Naive thymus-derived CD8-positive, alpha-beta T cell (primary cell): ENCODE measurements at regions not wholly inside any gene's neighbourhood (a gene's known extent, or its start where the extent isn't known, plus 50 kb on each side); places are given as distances from the start of the nearest gene placed in this dataset.
"Not testable (repeated sequence)": the region's sequence is repeated elsewhere in the genome, so short reads cannot be mapped to it uniquely, and the experiment has no call there.

Experiments
- ATAC-seq, 2 donors: fragments of 150-1000 bp; cut with Tn5 transposase in 1 of 2; sonication (Bioruptor Pico), chemical (Tn5 transposase) in 1 of 2; 1 replicate in 1 of 2; 2 replicates in 1 of 2; pipeline ENCODE4 v1.10.0; 2021; ENCODE audit warnings: mild to moderate bottlenecking in 2 of 2, moderate library complexity in 2 of 2
- POLR2A ChIA-PET: fragments of 350-600 bp; sonication (Branson Sonifier 250); formaldehyde crosslinking; loops from one replicate; lab custom pipeline; 2021; ENCODE audit warnings: antibody characterized with exemption; lab: Charles Lee
- DNase-seq, 10 donors: peaks; one replicate each; pipeline versions ENCODE4 v3.0.0 to v3.0.0-alpha.2; 2020 to 2022
- H3K27ac Mint-ChIP-seq, 10 donors: one replicate each; pipeline ENCODE4 v1.8.0; 2020 to 2022; ENCODE audit warnings: mild to moderate bottlenecking in 10 of 10, mixed read lengths in 10 of 10, moderate library complexity in 4 of 10, inconsistent platforms in 1 of 10
- H3K27me3 Mint-ChIP-seq, 5 donors: one replicate each; pipeline ENCODE4 v1.8.0; 2021 to 2022; ENCODE audit warnings: mixed read lengths in 5 of 5
- H3K36me3 Mint-ChIP-seq, 3 donors: one replicate each; pipeline ENCODE4 v1.8.0; 2020 to 2022; ENCODE audit warnings: mixed read lengths in 3 of 3, mild to moderate bottlenecking in 2 of 3, inconsistent platforms in 1 of 3
- H3K4me1 Mint-ChIP-seq, 4 donors: one replicate each; pipeline ENCODE4 v1.8.0; 2021 to 2022; ENCODE audit warnings: mixed read lengths in 4 of 4
- H3K4me3 Mint-ChIP-seq, 10 donors: one replicate each; pipeline ENCODE4 v1.8.0; 2020 to 2022; ENCODE audit warnings: mild to moderate bottlenecking in 10 of 10, mixed read lengths in 10 of 10, moderate library complexity in 6 of 10, inconsistent platforms in 1 of 10
- H3K9me3 Mint-ChIP-seq, 9 donors: one replicate each; pipeline ENCODE4 v1.8.0; 2020 to 2022; ENCODE audit warnings: mixed read lengths in 9 of 9, mild to moderate bottlenecking in 3 of 9, inconsistent platforms in 1 of 9, moderate library complexity in 1 of 9

DNA sequence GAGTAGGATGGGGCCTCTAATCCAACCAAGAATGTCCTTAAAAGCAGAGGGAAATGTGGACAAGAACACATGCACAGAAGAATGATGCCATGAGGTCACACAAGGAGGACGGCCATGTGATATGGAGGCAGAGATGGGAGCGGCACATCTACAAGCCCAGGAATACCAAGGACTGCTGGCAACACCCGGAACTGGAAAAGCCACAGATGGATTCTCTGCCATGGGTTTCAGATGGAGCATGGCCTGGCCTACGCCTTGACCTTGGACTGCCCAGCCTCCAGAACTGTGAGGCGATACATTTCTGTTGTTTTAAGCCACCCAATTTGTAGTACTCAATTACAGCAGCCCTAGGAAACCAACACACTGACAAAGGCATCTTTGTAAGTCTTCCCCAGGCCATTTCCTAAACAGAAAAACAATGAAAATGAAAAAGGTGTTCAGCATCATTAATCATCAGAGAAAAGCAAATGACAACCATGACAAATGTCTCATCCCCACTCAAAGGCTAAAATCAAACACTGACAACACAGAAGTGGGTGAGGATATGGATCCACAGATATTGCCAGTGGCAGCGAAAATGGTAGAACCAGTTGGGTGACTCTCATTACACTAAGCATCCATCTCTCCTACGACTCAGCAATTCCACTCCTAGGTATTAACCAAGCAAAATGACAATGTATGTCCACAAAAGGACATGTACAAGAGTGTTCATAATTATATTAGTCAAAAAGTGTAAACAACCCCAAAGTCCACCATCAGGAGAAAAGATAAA, 76.9 kb upstream of the CNEP1R1 start:
- Mint-ChIP-seq H3K27ac (no peak overlapping the region), H3K36me3 (no peaks in the 10 kb centered on the region), H3K4me1 (no peaks in the 10 kb centered on the region), H3K27me3 (peaks cover 10 to 20% (median 12%) of the 10 kb centered on the region in 5 donors), H3K9me3 (no peaks in the 10 kb centered on the region), H3K4me3 (no peak overlapping the region)
- ATAC-seq (no peak), DNase-seq (no peak)
- POLR2A ChIA-PET = no interaction called here

GRCh38 chr16:49951574-49952195, 73.3 kb upstream of the CNEP1R1 start:
- Mint-ChIP-seq H3K27ac (no peak overlapping the region), H3K4me3 (no peak overlapping the region), H3K27me3 (peaks cover 7 to 20% (median 10%) of the 10 kb centered on the region in 5 donors), H3K36me3 (no peaks in the 10 kb centered on the region), H3K4me1 (no peaks in the 10 kb centered on the region), H3K9me3 (no peaks in the 10 kb centered on the region)
- POLR2A ChIA-PET = no interaction called here
- ATAC-seq (no peak), DNase-seq (no peak)

DNA sequence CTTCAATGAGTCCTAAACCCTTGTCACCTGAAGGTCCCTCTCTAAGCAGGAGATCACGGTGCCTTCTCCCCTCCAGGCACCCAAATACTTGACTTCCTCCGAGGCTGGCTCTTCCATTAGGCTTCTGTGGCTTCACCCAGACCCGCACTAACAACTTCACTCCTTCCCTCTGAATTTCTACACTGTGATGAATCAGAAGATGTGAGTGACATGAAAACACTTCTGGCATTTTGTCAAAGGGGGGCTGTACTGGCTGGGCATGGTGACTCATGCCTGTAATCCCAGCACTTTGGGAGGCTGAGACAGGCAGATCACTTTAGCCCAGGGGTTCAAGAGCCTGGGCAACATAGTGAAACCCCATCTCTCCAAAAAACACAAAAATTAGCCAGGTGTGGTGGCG, 72.6 kb upstream of the CNEP1R1 start:
- Mint-ChIP-seq H3K27me3 (peaks cover 6 to 20% (median 10%) of the 10 kb centered on the region in 5 donors), H3K4me3 (no peak overlapping the region), H3K9me3 (no peaks in the 10 kb centered on the region), H3K36me3 (no peaks in the 10 kb centered on the region), H3K27ac (no peak overlapping the region), H3K4me1 (no peaks in the 10 kb centered on the region)
- no peak for DNase-seq
- no peak for ATAC-seq
- POLR2A ChIA-PET = no interaction called here

DNA sequence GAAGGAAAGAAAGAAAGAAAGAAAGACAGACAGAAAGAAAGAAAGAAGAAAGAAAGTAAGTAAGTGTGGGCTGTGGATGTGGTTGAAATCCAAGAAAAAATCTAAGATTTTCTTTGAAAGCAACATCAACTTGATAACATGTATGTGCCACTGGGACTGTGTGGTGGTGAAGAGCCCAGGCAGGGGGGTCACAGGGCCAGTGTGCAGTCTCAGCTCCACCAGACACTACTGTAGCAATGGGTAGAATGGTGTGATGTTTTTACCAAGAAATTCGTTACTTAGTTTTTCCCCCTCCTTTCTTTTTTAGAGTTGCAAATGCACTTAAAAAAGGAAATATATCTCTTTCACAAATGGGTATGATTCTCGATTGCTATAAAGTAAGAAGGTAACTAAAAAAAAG, 71.9 kb upstream of the CNEP1R1 start:
- Mint-ChIP-seq H3K27ac (no peak overlapping the region), H3K36me3 (no peaks in the 10 kb centered on the region), H3K9me3 (no peaks in the 10 kb centered on the region), H3K4me1 (no peaks in the 10 kb centered on the region), H3K4me3 (no peak overlapping the region), H3K27me3 (peaks cover 6 to 20% (median 8%) of the 10 kb centered on the region in 5 donors)
- POLR2A ChIA-PET = no interaction called here
- DNase-seq = no peak
- no peak for ATAC-seq

DNA sequence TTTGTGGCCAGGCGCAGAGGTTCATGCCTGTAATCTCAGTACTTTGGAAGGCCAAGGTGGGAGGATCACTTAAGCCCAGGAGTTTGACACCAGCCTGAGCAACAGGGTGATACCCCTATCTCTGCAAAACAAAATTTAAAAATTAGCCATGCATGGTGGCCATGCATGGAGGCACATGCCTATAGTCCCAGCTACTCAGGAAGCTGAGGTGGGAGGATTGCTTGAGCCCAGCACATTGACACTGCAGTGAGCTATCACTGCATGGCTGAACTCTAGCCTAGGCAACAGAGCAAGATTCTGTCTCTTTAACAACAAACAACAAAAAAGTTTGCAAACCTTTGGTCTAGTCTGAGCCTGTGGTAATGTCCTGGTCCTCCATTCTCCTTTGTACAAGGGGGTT, 69.2 kb upstream of the CNEP1R1 start:
- no peaks in the 10 kb centered on the region for H3K4me1 Mint-ChIP-seq

DNA sequence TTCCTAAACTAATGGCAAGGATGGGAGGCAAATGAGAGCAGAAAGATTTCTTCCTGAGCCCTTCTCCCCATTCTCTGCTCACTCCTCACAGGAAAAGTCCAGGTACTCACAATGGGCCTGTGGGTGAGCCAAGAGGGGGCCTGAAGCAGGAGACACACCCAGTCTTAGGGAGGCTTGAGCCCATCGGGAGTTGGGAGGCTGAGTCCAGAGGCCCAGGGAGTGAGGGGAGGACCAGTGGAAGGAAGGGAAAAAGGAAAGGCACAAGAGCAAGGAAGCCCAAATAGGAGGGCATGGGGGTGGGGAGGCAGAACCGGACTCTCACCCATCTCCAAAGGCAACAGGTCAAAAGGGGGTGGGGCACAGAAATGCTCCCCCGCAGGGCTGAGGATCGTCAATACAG, 68.1 kb upstream of the CNEP1R1 start:
- Mint-ChIP-seq H3K9me3 (no peaks in the 10 kb centered on the region), H3K36me3 (no peaks in the 10 kb centered on the region), H3K27ac (no peak overlapping the region), H3K4me3 (no peak overlapping the region), H3K27me3 (peaks cover 0 to 8% (median under 1%) of the 10 kb centered on the region in 5 donors), H3K4me1 (no peaks in the 10 kb centered on the region)
- no peak for ATAC-seq
- POLR2A ChIA-PET = no interaction called here
- no peak for DNase-seq

More for the DNA sequence above, 69.2 kb upstream of the CNEP1R1 start:
- DNase-seq (no peak), ATAC-seq (no peak)
- POLR2A ChIA-PET = no interaction called here
- no peaks in the 10 kb centered on the region for H3K9me3 Mint-ChIP-seq
- H3K4me3 Mint-ChIP-seq = no peak overlapping the region
- no peaks in the 10 kb centered on the region for H3K36me3 Mint-ChIP-seq
- peaks cover 0 to 4% (median 0%) of the 10 kb centered on the region in 5 donors for H3K27me3 Mint-ChIP-seq
- no peak overlapping the region for H3K27ac Mint-ChIP-seq

DNA sequence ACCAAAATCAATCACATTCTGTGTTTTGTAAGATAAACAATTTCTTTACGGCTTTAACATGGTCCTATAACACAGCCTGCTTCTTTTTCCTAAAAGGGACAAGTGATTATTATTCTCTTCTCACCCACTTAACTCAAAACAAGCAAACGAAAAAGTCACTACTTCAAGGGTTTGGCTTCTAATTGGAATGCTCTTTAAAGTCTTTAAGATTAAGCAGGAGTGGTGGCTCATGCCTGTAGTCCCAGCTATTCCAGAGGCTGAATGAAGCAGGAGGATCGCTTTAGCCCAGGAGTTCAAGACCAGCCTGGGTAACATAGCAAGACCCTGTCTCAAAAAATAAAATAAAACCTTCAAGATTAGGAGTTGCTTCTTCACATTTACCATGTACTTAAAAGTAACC, 66.6 kb upstream of the CNEP1R1 start:
- Mint-ChIP-seq H3K27ac (no peak overlapping the region), H3K9me3 (no peaks in the 10 kb centered on the region), H3K4me3 (no peak overlapping the region), H3K36me3 (no peaks in the 10 kb centered on the region), H3K27me3 (peaks cover 3 to 13% (median 9%) of the 10 kb centered on the region in 5 donors), H3K4me1 (peaks cover 0 to 1% (median 0%) of the 10 kb centered on the region in 4 donors)
- POLR2A ChIA-PET = no interaction called here
- no peak for DNase-seq
- ATAC-seq = no peak

- no peak overlapping the region for H3K4me3 Mint-ChIP-seq
- peaks cover 0 to 1% (median 0%) of the 10 kb centered on the region in 4 donors for H3K4me1 Mint-ChIP-seq
- H3K27ac Mint-ChIP-seq = no peak overlapping the region
- DNase-seq = no peak
- peaks cover 3 to 13% (median 9%) of the 10 kb centered on the region in 5 donors for H3K27me3 Mint-ChIP-seq
- no peaks in the 10 kb centered on the region for H3K36me3 Mint-ChIP-seq
- no peak for ATAC-seq
- POLR2A ChIA-PET = no interaction called here
- H3K9me3 Mint-ChIP-seq = no peaks in the 10 kb centered on the region
Measured at GRCh38 chr16:49959552-49960277, 65.3 kb upstream of the CNEP1R1 start.

GRCh38 chr16:49961089-49961488, 63.9 kb upstream of the CNEP1R1 start:
- Mint-ChIP-seq H3K27me3 (peaks cover 3 to 23% (median 16%) of the 10 kb centered on the region in 5 donors), H3K36me3 (no peaks in the 10 kb centered on the region), H3K9me3 (no peaks in the 10 kb centered on the region), H3K4me1 (peaks cover 0 to 1% (median 0%) of the 10 kb centered on the region in 4 donors), H3K27ac (no peak overlapping the region), H3K4me3 (no peak overlapping the region)
- DNase-seq = no peak
- POLR2A ChIA-PET = no interaction called here
- ATAC-seq = no peak

DNA sequence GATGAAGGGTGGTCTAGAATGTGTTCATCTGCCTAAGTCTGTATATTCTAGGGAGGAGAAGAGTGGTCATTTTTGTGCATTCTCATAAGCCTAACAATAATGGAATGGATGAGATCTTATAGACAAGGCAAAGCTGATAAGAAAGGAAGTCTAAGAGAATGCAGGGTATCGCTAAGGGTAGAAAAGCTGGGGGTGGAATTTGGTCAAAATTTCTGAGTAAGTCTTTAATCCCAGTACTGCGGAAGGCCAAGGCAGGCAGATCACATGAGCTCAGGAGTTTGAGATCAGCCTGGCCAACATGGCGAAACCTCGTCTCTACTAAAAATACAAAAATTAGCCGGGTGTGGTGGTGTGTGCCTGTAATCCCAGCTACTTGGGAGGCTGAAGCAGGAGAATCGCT, 62.5 kb upstream of the CNEP1R1 start:
- POLR2A ChIA-PET, DNase-seq, H3K4me1 Mint-ChIP-seq, H3K9me3 Mint-ChIP-seq, H3K27ac Mint-ChIP-seq, H3K4me3 Mint-ChIP-seq, ATAC-seq, H3K36me3 Mint-ChIP-seq: not testable (repeated sequence)
- peaks cover 7 to 32% (median 22%) of the 10 kb centered on the region in 5 donors for H3K27me3 Mint-ChIP-seq

- no peak for ATAC-seq
Measured at GRCh38 chr16:49964316-49964715, 60.7 kb upstream of the CNEP1R1 start.

GRCh38 chr16:49964973-49965372, 60.1 kb upstream of the CNEP1R1 start:
- H3K4me3 Mint-ChIP-seq = no peak overlapping the region
- H3K27ac Mint-ChIP-seq = no peak overlapping the region
- no peak for DNase-seq
- peaks cover 0 to 5% (median 0%) of the 10 kb centered on the region in 4 donors for H3K4me1 Mint-ChIP-seq
- H3K27me3 Mint-ChIP-seq = peaks cover 22 to 55% (median 37%) of the 10 kb centered on the region in 5 donors
- H3K9me3 Mint-ChIP-seq = peaks cover 0 to 4% (median 0%) of the 10 kb centered on the region in 9 donors
- POLR2A ChIA-PET = no interaction called here
- no peak for ATAC-seq
- H3K36me3 Mint-ChIP-seq = no peaks in the 10 kb centered on the region

More at GRCh38 chr16:49964316-49964715, 60.7 kb upstream of the CNEP1R1 start:
- Mint-ChIP-seq H3K27ac (no peak overlapping the region), H3K4me3 (no peak overlapping the region), H3K36me3 (no peaks in the 10 kb centered on the region), H3K4me1 (peaks cover 0 to 1% (median 0%) of the 10 kb centered on the region in 4 donors), H3K27me3 (peaks cover 18 to 49% (median 31%) of the 10 kb centered on the region in 5 donors), H3K9me3 (no peaks in the 10 kb centered on the region)
- no peak for DNase-seq
- POLR2A ChIA-PET = no interaction called here

DNA sequence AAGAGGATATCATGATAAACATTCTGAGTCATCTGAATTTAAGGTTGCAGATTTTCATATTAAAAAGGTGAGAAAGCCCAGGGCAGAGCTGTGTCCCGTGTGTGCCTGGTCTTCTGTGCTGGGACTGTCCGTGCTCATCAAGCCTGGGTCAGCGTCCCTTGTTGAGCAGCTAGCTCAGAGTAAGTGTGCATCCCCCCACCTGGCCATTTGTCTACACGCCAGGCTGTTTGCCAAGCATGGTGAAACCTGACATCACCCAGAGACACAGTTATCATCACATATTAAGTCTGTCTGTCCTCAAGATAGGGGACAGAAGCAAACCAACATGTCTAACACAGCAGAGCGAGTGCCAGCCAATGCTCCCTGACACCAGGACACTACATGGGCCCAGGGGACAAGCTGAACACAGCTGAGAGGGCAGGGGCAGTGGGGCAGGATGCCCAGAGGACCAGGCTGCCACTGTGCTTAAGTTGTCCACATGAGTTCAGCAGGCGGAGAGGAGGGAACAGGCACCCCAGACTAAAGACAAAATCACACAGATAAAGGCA, 57.9 kb upstream of the CNEP1R1 start:
- no peak overlapping the region for H3K4me3 Mint-ChIP-seq

More for the DNA sequence above, 57.9 kb upstream of the CNEP1R1 start:
- Mint-ChIP-seq H3K4me1 (peaks cover 0 to 5% (median 0%) of the 10 kb centered on the region in 4 donors), H3K27me3 (peaks cover 25 to 55% (median 35%) of the 10 kb centered on the region in 5 donors), H3K9me3 (peaks cover 0 to 4% (median 0%) of the 10 kb centered on the region in 9 donors), H3K36me3 (no peaks in the 10 kb centered on the region), H3K27ac (no peak overlapping the region)
- POLR2A ChIA-PET = no interaction called here
- no peak for DNase-seq
- no peak for ATAC-seq
